ENCODE measurements at regions not wholly inside any gene's neighbourhood (a gene's known extent, or its start where the extent isn't known, plus 50 kb on each side); places are given as distances from the start of the nearest gene placed in this dataset.

- BruUV-seq (replicated peaks): no TSS peak
- Histone ChIP-seq H3K4me2 (ENCODE audit: control insufficient read depth, insufficient read depth) (no peak overlapping the region), H2AFZ (ENCODE audit: control insufficient read depth, low read depth, low read length) (no peak overlapping the region), H3K36me3 (ENCODE audit: control insufficient read depth in 2 of 2, insufficient read depth in 2 of 2, low read length in 1 of 2) (no peaks in the 10 kb centered on the region), H4K20me1 (ENCODE audit: control insufficient read depth, insufficient read depth) (no peaks in the 10 kb centered on the region), H3K27ac (ENCODE audit: control insufficient read depth, insufficient read depth) (no peak overlapping the region), H3K27me3 (replicated peaks in 1 of 2; ENCODE audit: control insufficient read depth in 2 of 2, insufficient read depth in 2 of 2, low read length in 1 of 2) (no peaks in the 10 kb centered on the region), H3K4me1 (ENCODE audit: control insufficient read depth, insufficient read depth, low read length) (no peaks in the 10 kb centered on the region), H3K9me3 (replicated peaks; ENCODE audit: control insufficient read depth, insufficient read depth, low read length) (no peaks in the 10 kb centered on the region), H3K79me2 (ENCODE audit: control insufficient read depth, insufficient read depth, low read length) (no peaks in the 10 kb centered on the region), H3K4me3 (no peak overlapping the region), H3K9ac (ENCODE audit: control insufficient read depth, insufficient read depth, low read length) (no peak overlapping the region)
- FAIRE-seq (no peak), ATAC-seq (no peak), DNase-seq (ENCODE audit: low read depth, low spot score) (no peak)
- WGBS (ENCODE audit: insufficient coverage, insufficient replicate concordance, low lambda C conversion rate, missing lambda C conversion rate): 0% methylated on average over 2 of the region's 2 CpGs
- RAD21 ChIA-PET (ENCODE audit: unreplicated experiment): no interaction called here
- POLR2A ChIA-PET: no interaction called here
- SMC1A ChIA-PET (ENCODE audit: uncharacterized antibody, unreplicated experiment): interaction anchor here (0.7 to 0.8 kb wide), 2 partner anchors 9 to 16 kb away, joined by 3 read pairs; no protein-coding TSS in a partner anchor
- in situ Hi-C loops (cut with MboI): no loop called here
- CTCF ChIA-PET: interaction anchor here (1.7 kb wide), 1 partner anchor 13 kb away, joined by 3 read pairs; no protein-coding TSS in a partner anchor
- intact Hi-C loops (cut with micrococcal nuclease; ENCODE audit: unreplicated experiment): no loop called here
- TF ChIP-seq E2F4 (IDR thresholded peaks at IDR 0.05; ENCODE audit: low read depth, low read length) (no peak), ZNF592 (IDR thresholded peaks at IDR 0.05) (no peak), ZZZ3 (IDR thresholded peaks at IDR 0.05; ENCODE audit: control insufficient read depth, insufficient read length, low read depth) (no peak), BACH1 (IDR thresholded peaks at IDR 0.05; ENCODE audit: borderline replicate concordance) (no peak), EGR1 (IDR thresholded peaks at IDR 0.05; ENCODE audit: borderline replicate concordance in 1 of 2, low read depth in 2 of 2, low read length in 2 of 2) (no peak), SMC3 (IDR thresholded peaks at IDR 0.05; ENCODE audit: borderline replicate concordance, low read length) (no peak), FOXM1 (IDR thresholded peaks at IDR 0.05; ENCODE audit: low read depth, low read length) (no peak), ZNF687 (IDR thresholded peaks at IDR 0.05) (no peak), CHD2 (IDR thresholded peaks at IDR 0.05; ENCODE audit: borderline replicate concordance, low read depth, low read length) (no peak), SUZ12 (IDR thresholded peaks at IDR 0.05; ENCODE audit: unreplicated experiment) (no peak), PML (IDR thresholded peaks at IDR 0.05; ENCODE audit: low read length) (no peak), ATF7 (IDR thresholded peaks at IDR 0.05; ENCODE audit: low read depth) (no peak), PAX5 (IDR thresholded peaks at IDR 0.05; ENCODE audit: borderline replicate concordance, low read depth, low read length) (no peak)
Observed at GRCh38 chr13:74912898-74913297, 569.1 kb downstream of the TBC1D4 start.
